Karpas-422 (cell line): ENCODE measurements at regions not wholly inside any gene's neighbourhood (a gene's known extent, or its start where the extent isn't known, plus 50 kb on each side); places are given as distances from the start of the nearest gene placed in this dataset.
"Not testable (repeated sequence)": the region's sequence is repeated elsewhere in the genome, so short reads cannot be mapped to it uniquely, and the experiment has no call there.

Experiments used
- DNase-seq: peaks from one replicate; pipeline ENCODE4 v3.0.0-alpha.2; 2015
- H2AFZ ChIP-seq: fragments of 200-600 bp; sonication (generic); 2 replicates; pipeline ENCODE4 v1.6.1; 2014; ENCODE audit warnings: antibody characterized with exemption, low read length, mixed read lengths
- H3K27ac ChIP-seq: fragments of 200-600 bp; sonication (generic); 2 replicates; pipeline ENCODE4 v1.5.1; 2014; ENCODE audit warnings: mild to moderate bottlenecking, low read length, moderate library complexity
- H3K27me3 ChIP-seq: fragments of 200-600 bp; sonication (generic); 2 replicates; pipeline ENCODE4 v1.6.1; 2014; ENCODE audit warnings: low read length, mixed read lengths
- H3K36me3 ChIP-seq: fragments of 200-600 bp; sonication (generic); 2 replicates; pipeline ENCODE4 v1.6.1; 2014; ENCODE audit warnings: low read length, mixed read lengths; ENCODE audit not compliant: insufficient read depth
- H3K4me1 ChIP-seq: fragments of 200-600 bp; sonication (generic); 2 replicates; pipeline ENCODE4 v1.6.1; 2014; ENCODE audit warnings: mild to moderate bottlenecking, low read length, mixed read lengths
- H3K4me2 ChIP-seq: fragments of 200-600 bp; sonication (generic); 2 replicates; pipeline ENCODE4 v1.6.1; 2014; ENCODE audit warnings: low read length, low read depth, mild to moderate bottlenecking; ENCODE audit not compliant: poor library complexity, severe bottlenecking
- H3K4me3 ChIP-seq: fragments of 200-600 bp; sonication (generic); 2 replicates; pipeline ENCODE4 v1.5.1; 2014; ENCODE audit warnings: mild to moderate bottlenecking, antibody characterized with exemption, low read length, mixed read lengths
- H3K79me2 ChIP-seq: fragments of 200-600 bp; sonication (generic); 2 replicates; pipeline ENCODE4 v1.6.1; 2014; ENCODE audit warnings: mild to moderate bottlenecking, low read length, mixed read lengths
- H3K9ac ChIP-seq: fragments of 200-600 bp; sonication (generic); 2 replicates; pipeline ENCODE4 v1.6.0; 2014; ENCODE audit warnings: low read length
- H3K9me2 ChIP-seq: fragments of 200-600 bp; sonication (generic), shearing (Covaris generic); replicated peaks from 2 replicates; pipeline ENCODE4 v1.6.0; 2014; ENCODE audit warnings: mild to moderate bottlenecking, low read length, moderate library complexity; ENCODE audit not compliant: insufficient read depth
- H3K9me3 ChIP-seq: fragments of 300-700, 200-600 bp; sonication (generic); 2 replicates; pipeline ENCODE4 v1.6.1; 2014; ENCODE audit warnings: low read length, mixed read lengths
- H4K20me1 ChIP-seq: fragments of 200-600 bp; sonication (generic); 2 replicates; pipeline ENCODE4 v1.6.1; 2014; ENCODE audit warnings: mild to moderate bottlenecking, antibody characterized with exemption, low read length, low read depth; ENCODE audit not compliant: insufficient read depth

DNA sequence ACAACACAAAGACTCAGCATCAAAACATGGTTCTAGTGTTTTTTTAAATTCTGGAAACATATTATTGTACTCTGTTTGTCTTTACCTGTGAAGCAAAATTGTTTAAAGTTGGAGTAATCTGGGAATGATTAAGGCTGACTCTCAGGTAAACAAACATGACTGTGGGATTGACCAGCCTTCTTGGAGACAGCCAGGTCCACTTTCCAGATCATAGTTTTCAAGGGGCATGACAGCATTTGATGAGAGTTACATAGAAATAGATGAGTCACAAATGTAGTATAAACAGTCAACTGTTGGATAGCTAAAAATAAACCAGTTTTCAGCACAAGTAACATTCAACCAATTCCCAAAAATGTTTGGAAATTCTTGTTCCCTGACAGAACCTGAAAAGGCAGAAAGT lies 1680.9 kb downstream of the OLFM4 start:
- Histone ChIP-seq H3K4me2 (no peak overlapping the region), H4K20me1 (no peaks in the 10 kb centered on the region), H3K79me2 (no peaks in the 10 kb centered on the region), H2AFZ (no peak overlapping the region), H3K9me3 (peaks cover 21% of the 10 kb centered on the region), H3K9ac (no peak overlapping the region), H3K36me3 (no peaks in the 10 kb centered on the region), H3K4me3 (no peak overlapping the region), H3K4me1 (no peaks in the 10 kb centered on the region), H3K27me3 (no peaks in the 10 kb centered on the region), H3K9me2 (no peaks in the 10 kb centered on the region), H3K27ac (no peak overlapping the region)
- no peak for DNase-seq

GRCh38 chr13:54733639-54734038 lies 1705.0 kb downstream of the OLFM4 start:
- no peaks in the 10 kb centered on the region for H3K79me2 ChIP-seq
- no peaks in the 10 kb centered on the region for H3K4me1 ChIP-seq
- no peak overlapping the region for H2AFZ ChIP-seq
- H3K36me3 ChIP-seq = no peaks in the 10 kb centered on the region
- no peak overlapping the region for H3K27ac ChIP-seq
- H3K4me3 ChIP-seq = no peak overlapping the region
- no peak overlapping the region for H3K4me2 ChIP-seq
- H4K20me1 ChIP-seq = no peaks in the 10 kb centered on the region
- H3K9me2 ChIP-seq = no peaks in the 10 kb centered on the region
- peaks cover 27% of the 10 kb centered on the region for H3K9me3 ChIP-seq
- no peak for DNase-seq
- H3K9ac ChIP-seq = no peak overlapping the region
- no peaks in the 10 kb centered on the region for H3K27me3 ChIP-seq

DNA sequence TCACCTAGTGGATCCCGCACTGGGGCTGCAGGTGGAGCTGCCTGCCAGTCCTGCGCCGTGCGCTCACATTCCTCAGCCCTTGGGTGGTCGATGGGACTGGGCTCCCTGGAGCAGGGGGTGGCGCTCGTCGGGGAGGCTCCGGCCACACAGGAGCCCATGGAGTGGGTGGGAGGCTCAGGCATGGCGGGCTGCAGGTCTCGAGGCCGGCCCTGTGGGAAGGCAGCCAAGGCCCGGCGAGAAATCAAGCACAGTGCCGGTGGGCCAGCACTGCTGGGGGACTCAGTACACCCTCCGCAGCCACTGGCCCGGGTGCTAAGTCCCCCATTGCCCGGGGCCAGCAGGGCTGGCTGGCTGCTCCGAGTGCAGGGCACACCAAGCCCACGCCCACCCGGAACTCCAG lies 1708.6 kb downstream of the OLFM4 start:
- not testable (repeated sequence) for H3K27me3 ChIP-seq, H3K79me2 ChIP-seq, H3K36me3 ChIP-seq, H3K4me1 ChIP-seq, H3K4me3 ChIP-seq, H3K4me2 ChIP-seq, H3K9me2 ChIP-seq, H2AFZ ChIP-seq, H3K9ac ChIP-seq, H4K20me1 ChIP-seq, DNase-seq, H3K27ac ChIP-seq
- peaks cover 14% of the 10 kb centered on the region for H3K9me3 ChIP-seq

DNA sequence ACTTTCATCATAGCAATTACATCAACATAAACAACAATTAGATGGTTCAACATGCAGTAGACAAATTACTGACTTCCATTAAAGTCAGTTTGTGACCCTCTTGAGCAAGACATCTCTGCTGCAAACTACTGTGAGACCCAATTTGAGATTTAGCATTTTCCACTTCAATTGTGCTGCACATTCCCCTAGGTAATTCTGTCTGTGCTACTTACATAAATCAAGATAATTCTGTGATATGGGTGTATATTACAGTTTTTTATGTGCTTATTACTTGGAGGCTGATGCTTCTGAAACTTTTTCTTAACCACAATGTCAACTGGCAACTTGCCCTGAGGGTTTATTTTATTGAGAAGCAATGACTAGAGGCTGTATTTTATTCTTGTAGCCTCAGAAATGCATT lies 1714.4 kb downstream of the OLFM4 start:
- Histone ChIP-seq H3K36me3 (no peaks in the 10 kb centered on the region), H3K9me2 (no peaks in the 10 kb centered on the region), H3K27ac (no peak overlapping the region), H3K9ac (no peak overlapping the region), H3K4me2 (no peak overlapping the region), H3K9me3 (peaks cover 16% of the 10 kb centered on the region), H4K20me1 (no peaks in the 10 kb centered on the region), H3K79me2 (no peaks in the 10 kb centered on the region), H3K4me3 (no peak overlapping the region), H3K27me3 (no peaks in the 10 kb centered on the region), H2AFZ (no peak overlapping the region), H3K4me1 (no peaks in the 10 kb centered on the region)
- DNase-seq = no peak

- H3K4me3 ChIP-seq = no peak overlapping the region
- no peak for DNase-seq
- H3K79me2 ChIP-seq = no peaks in the 10 kb centered on the region
- H3K9me2 ChIP-seq = no peaks in the 10 kb centered on the region
- H3K4me1 ChIP-seq = no peaks in the 10 kb centered on the region
- H3K9ac ChIP-seq = no peak overlapping the region
- H3K27ac ChIP-seq = no peak overlapping the region
- no peaks in the 10 kb centered on the region for H4K20me1 ChIP-seq
- no peaks in the 10 kb centered on the region for H3K27me3 ChIP-seq
- H3K4me2 ChIP-seq = no peak overlapping the region
- peaks cover 21% of the 10 kb centered on the region for H3K9me3 ChIP-seq
- H2AFZ ChIP-seq = no peak overlapping the region
- H3K36me3 ChIP-seq = no peaks in the 10 kb centered on the region
These were observed 1716.1 kb downstream of the OLFM4 start for GRCh38 chr13:54744747-54745146.

DNA sequence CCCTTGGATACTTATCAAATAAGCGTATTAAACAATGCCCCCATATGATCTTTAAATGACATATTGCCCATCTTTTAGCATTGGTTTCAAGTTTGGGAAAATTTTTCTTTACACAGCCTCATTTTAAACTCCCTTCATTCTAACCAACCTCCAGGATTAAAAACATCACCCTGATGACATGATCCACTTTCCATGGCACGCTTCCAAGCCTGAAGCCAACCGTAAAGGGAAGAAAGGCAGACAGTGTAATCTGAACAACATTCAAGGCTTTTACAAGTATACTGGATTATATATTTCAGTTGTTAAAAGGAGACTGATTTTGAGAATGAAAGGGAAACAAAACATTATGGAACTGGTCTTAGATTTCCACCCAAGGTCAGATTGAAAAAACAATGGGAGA lies 1721.9 kb downstream of the OLFM4 start:
- Histone ChIP-seq H3K36me3 (no peaks in the 10 kb centered on the region), H3K4me3 (no peak overlapping the region), H3K9me2 (no peaks in the 10 kb centered on the region), H2AFZ (no peak overlapping the region), H4K20me1 (no peaks in the 10 kb centered on the region), H3K4me1 (no peaks in the 10 kb centered on the region), H3K27me3 (no peaks in the 10 kb centered on the region), H3K4me2 (no peak overlapping the region), H3K9me3 (peaks cover 22% of the 10 kb centered on the region), H3K79me2 (no peaks in the 10 kb centered on the region), H3K9ac (no peak overlapping the region), H3K27ac (no peak overlapping the region)
- DNase-seq = no peak

- H3K27ac ChIP-seq = no peak overlapping the region
- no peaks in the 10 kb centered on the region for H3K4me1 ChIP-seq
- H4K20me1 ChIP-seq = no peaks in the 10 kb centered on the region
- no peaks in the 10 kb centered on the region for H3K9me2 ChIP-seq
- no peak overlapping the region for H3K9ac ChIP-seq
- DNase-seq = no peak
- peaks cover 23% of the 10 kb centered on the region for H3K9me3 ChIP-seq
- no peaks in the 10 kb centered on the region for H3K79me2 ChIP-seq
- no peak overlapping the region for H2AFZ ChIP-seq
- H3K4me2 ChIP-seq = no peak overlapping the region
- H3K36me3 ChIP-seq = no peaks in the 10 kb centered on the region
- H3K4me3 ChIP-seq = no peak overlapping the region
- H3K27me3 ChIP-seq = no peaks in the 10 kb centered on the region
These were observed 1730.2 kb downstream of the OLFM4 start for GRCh38 chr13:54758795-54759194.

DNA sequence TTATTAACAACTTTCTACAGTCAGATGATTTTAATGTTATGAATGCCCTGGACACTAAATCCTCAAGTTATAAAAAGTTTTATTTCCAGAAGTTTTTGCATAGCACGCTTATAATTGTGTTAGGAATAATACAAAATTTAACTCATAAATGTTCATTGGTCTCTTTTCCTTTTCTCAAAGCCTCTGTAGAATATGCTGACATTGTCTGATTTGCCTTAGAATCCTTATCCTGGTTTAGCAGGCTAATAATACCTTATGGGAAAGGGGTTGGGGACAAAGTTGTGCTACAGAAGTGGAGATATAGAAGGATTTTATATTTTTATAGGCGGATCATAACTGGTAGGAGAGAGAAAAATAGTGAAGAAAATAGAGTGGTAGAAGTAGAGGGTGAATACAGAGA lies 1739.6 kb downstream of the OLFM4 start:
- Histone ChIP-seq H3K27me3 (no peaks in the 10 kb centered on the region), H3K27ac (no peak overlapping the region), H3K36me3 (no peaks in the 10 kb centered on the region), H3K9ac (no peak overlapping the region), H3K79me2 (no peaks in the 10 kb centered on the region), H3K4me2 (no peak overlapping the region), H3K4me3 (no peak overlapping the region), H4K20me1 (no peaks in the 10 kb centered on the region), H3K9me3 (peaks cover 39% of the 10 kb centered on the region), H3K4me1 (no peaks in the 10 kb centered on the region), H3K9me2 (no peaks in the 10 kb centered on the region), H2AFZ (no peak overlapping the region)
- DNase-seq = no peak

DNA sequence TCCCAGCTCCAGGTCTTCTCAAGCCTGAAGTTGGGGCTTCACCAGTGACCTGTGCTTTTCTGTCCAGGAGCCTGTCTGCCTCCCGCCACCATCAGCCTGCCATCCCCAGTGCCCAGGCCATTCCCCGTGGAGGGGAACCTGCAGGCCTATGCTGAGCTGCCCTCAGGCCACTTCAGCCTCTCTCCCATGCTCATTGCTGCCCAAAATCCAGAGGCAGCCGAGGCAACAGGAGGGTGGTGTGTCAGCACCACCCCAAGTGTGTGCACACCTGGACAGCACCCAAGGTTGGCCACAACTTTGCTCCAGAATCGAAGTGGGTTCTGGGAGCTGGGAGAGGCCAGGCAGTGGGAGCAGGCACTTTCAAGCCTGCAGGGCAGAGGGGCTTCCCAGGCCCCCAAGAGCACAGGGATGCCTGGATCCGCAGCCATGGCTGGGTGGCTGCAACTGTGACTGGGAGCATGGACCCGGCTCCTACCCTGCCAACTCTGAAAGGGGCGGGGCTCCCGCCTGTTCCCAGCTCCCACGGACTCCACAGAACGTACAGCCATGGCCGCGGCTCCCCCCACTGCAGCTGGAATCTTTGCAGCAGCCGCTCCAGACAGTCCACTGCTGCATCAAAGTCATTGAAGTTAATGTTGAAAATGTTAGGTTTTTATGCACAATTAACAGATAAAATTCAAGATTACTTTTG lies 1747.0 kb downstream of the OLFM4 start:
- Histone ChIP-seq H3K36me3 (no peaks in the 10 kb centered on the region), H3K9me3 (peaks cover 32% of the 10 kb centered on the region), H3K27ac (no peak overlapping the region), H3K4me2 (no peak overlapping the region), H4K20me1 (no peaks in the 10 kb centered on the region), H2AFZ (no peak overlapping the region), H3K4me3 (no peak overlapping the region), H3K9me2 (no peaks in the 10 kb centered on the region), H3K9ac (no peak overlapping the region), H3K27me3 (no peaks in the 10 kb centered on the region), H3K4me1 (no peaks in the 10 kb centered on the region), H3K79me2 (no peaks in the 10 kb centered on the region)
- DNase-seq = no peak
